ENCODE measurements at regions not wholly inside any gene's neighbourhood (a gene's known extent, or its start where the extent isn't known, plus 50 kb on each side); places are given as distances from the start of the nearest gene placed in this dataset.
"Not testable (repeated sequence)": the region's sequence is repeated elsewhere in the genome, so short reads cannot be mapped to it uniquely, and the experiment has no call there.

- DNase-seq: not testable (repeated sequence)
Measured at GRCh38 chr6:158881884-158882283, 62.7 kb upstream of the EZR start.

GRCh38 chr6:158881276-158881675 is 62.1 kb upstream of the EZR start:
- DNase-seq: not testable (repeated sequence)

- DNase-seq: no peak
Measured at GRCh38 chr6:158879180-158879579, 60.0 kb upstream of the EZR start.

- no peak for DNase-seq
Measured at GRCh38 chr6:158877716-158878115, 58.5 kb upstream of the EZR start.

GRCh38 chr6:158876886-158877285 is 57.7 kb upstream of the EZR start:
- DNase-seq: no peak

- DNase-seq: no peak
Measured at GRCh38 chr6:158870649-158870957, 51.4 kb upstream of the EZR start.

GRCh38 chr6:158869826-158870648 is 50.9 kb upstream of the EZR start:
- DNase-seq: peak; percentile 95

- DNase-seq: peak; percentile 98
Measured at GRCh38 chr6:158868890-158869825, 50.0 kb upstream of the EZR start.

Data from central memory CD4-positive, alpha-beta T cell (primary cell).